Gastrocnemius medialis (tissue), 4 donors: ENCODE measurements at regions not wholly inside any gene's neighbourhood (a gene's known extent, or its start where the extent isn't known, plus 50 kb on each side); places are given as distances from the start of the nearest gene placed in this dataset.

Experiments
- CTCF ChIP-seq, 5 experiments: fragments of 450-650 bp in 3 of 5; fragments of 200-600 bp in 2 of 5; sonication (generic) in 2 of 5; IDR thresholded peaks in 4 of 5; conservative IDR thresholded peaks in 1 of 5; 1 replicate in 4 of 5; 2 replicates in 1 of 5; pipeline ENCODE4 v1.5.1; 2016 to 2019; ENCODE audit warnings: antibody characterized with exemption in 5 of 5, mild to moderate bottlenecking in 3 of 5, moderate library complexity in 3 of 5
- POLR2A ChIP-seq, 2 donors: fragments of 450-650 bp; IDR thresholded peaks; one replicate each; pipeline ENCODE4 v1.6.1; 2017; ENCODE audit warnings: antibody characterized with exemption in 2 of 2, mild to moderate bottlenecking in 2 of 2, moderate library complexity in 2 of 2

GRCh38 chr17:70503449-70503848 is 334.1 kb downstream of the KCNJ2 start:
- TF ChIP-seq CTCF (IDR thresholded peaks at IDR 0.05 in 4 of 5, conservative IDR thresholded peaks at IDR 0.05 in 1 of 5) (no peak), POLR2A (IDR thresholded peaks at IDR 0.05) (no peak)
